GM18502 (cell line): ENCODE measurements at regions not wholly inside any gene's neighbourhood (a gene's known extent, or its start where the extent isn't known, plus 50 kb on each side); places are given as distances from the start of the nearest gene placed in this dataset.
"Not testable (repeated sequence)": the region's sequence is repeated elsewhere in the genome, so short reads cannot be mapped to it uniquely, and the experiment has no call there.

Experiments used
- ATAC-seq: cut with Tn5 transposase; IDR thresholded peaks from one replicate; pipeline ENCODE4 v1.9.1; 2021; ENCODE audit warnings: mild to moderate bottlenecking; ENCODE audit not compliant: unreplicated experiment, poor library complexity

- no peak for ATAC-seq
Measured at GRCh38 chr5:85357309-85357708, 972.6 kb upstream of the EDIL3 start.

GRCh38 chr5:85375525-85375924 lies 990.8 kb upstream of the EDIL3 start:
- ATAC-seq = no peak

- ATAC-seq = no peak
Measured at GRCh38 chr5:85388770-85389169, 1004.1 kb upstream of the EDIL3 start.

- not testable (repeated sequence) for ATAC-seq
Measured at GRCh38 chr5:85392309-85392708, 1007.6 kb upstream of the EDIL3 start.

DNA sequence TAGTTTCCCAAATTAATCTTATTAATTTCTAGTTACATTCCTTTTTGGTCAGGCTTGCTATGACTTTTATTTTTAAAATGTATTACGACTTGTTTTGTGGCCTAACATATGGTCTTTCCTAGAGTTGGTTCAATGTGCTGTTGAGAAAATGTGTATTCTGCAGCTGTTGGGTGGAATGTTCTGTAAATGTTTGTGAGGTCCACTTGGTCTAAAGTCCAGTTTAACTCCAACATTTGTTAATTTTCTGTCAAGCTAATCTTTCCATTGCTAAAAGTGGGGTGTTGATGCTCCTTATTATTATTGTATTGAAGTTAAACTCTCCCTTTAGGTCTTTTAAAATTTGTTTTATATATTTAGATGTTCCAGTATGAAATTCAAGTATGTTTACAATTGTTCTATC lies 1010.8 kb upstream of the EDIL3 start:
- no peak for ATAC-seq

DNA sequence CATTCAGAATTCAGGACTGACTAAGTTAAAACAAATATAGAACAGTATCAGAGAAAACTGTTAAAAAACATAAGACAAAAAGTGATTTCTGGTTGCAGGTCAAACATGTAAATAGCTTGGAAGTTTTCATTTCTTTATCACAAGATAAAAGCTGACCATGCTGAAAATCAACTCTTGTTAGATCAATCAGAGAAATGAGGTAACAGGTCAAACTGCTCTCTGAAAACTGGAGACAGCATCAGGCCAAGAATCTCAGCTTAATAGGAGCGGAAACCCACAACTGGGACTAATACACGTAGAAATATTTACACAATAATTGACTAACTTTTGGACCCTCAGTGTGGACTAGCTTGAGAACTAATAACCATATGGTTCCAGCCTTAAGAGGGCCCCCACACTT lies 1012.8 kb upstream of the EDIL3 start:
- no peak for ATAC-seq

DNA sequence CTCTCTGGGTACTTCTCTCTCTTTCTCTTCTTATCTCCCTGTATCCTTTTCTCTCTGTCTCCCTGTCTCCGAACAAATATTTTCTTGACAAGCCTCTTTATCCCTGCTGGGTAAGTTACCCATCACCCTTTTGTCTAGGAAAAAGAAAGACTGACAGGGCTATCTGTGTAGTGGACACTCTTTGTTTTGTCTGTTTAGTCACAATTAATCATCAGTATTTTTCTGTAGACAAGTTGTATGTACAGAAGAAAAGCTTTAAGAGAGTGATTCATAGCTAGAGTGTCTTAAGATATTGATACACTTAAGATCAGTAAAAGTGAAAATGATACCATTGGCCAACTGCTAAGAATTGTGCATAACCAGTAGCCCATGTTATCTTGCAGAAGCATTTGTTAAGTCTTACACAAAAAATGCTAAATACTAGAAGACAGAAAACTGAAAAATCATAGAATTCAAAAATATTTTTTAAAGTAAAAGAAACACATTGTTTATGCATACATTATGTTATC lies 1043.8 kb upstream of the EDIL3 start:
- ATAC-seq = no peak

DNA sequence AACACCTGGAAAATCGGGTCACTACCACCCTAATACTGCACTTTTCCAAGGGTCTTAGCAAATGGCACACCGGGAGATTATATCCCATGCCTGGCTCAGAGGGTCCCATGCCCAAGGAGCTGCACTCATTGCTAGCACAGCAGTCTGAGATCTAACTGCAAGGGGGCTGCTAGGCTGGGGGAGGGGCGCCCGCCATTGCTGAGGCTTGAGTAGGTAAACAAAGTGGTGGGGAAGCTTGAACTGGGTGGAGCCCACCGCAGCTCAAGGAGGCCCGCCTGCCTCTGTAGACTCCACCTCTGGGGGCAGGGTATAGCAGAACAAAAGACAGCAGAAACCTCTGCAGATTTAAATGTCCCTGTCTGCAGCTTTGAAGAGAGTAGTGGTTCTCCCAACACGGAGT lies 1047.0 kb upstream of the EDIL3 start:
- ATAC-seq = not testable (repeated sequence)

DNA sequence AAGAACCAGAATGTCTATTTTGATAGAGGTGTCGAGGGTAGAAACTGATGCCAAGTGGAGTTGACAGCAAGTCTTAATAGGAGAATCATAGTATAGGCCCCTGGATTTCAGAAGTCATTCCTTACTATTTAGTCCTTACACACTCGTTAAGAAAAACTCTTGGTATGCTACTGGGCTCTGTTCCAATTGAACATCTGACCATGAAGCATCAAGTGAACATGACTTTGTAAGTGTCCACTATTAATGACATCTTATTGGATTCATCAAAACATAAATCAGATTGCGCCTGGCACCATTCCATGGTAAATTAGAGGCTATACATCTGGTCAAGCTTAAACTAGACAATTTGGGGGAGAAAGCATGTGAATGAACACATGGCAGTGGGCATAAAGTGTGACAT lies 1056.5 kb upstream of the EDIL3 start:
- no peak for ATAC-seq

- ATAC-seq = no peak
Measured at GRCh38 chr5:85441853-85442252, 1057.2 kb upstream of the EDIL3 start.

DNA sequence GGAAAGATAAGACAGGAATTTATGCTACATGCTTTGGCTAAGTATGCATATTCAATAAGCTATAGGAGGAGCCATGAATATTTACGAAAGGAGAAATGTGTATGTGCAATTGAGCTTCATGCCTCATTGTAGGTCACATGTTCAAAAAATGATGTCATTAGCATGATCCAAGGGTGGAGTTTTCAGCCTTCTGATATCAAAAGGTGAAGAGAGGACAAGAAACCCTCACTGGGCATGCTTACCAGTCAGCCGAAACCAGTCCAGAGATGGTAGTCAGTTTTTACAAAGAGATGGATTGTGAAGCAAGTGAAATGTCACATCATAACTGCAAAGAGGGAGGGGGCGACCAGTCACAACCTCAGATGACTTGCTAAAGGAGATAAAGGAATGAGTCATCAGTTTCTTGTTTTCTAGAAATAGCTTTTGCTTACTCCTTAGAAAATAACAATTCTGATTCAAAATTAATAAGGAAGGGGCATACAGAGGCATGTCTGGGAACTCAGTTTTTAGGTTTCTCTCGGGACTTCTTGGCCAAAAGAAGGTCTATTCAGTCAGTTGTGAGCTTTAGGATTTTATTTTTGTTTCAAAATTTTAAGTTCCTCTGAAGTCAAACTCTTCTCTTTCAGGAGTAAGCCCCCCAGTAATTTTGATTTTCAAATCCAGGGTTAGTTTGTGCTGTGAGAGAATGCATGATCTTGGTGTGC lies 1067.8 kb upstream of the EDIL3 start:
- no peak for ATAC-seq

DNA sequence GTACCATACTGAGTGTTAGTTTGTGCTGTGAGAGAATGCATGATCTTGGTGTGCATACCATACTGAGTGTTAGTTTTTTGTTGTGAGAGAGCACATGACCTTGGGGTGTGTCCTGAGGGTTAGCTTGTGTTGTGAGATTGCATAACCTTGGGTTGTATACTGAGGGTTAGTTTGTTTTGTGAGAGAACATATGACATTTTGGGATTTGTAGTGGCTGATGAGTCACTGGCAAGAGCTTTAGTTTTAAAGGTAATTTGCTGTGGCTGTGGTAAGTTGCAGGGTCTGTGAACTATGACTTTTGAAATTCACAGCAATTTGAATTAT lies 1068.3 kb upstream of the EDIL3 start:
- ATAC-seq = no peak

- no peak for ATAC-seq
Measured at GRCh38 chr5:85458319-85458718, 1073.6 kb upstream of the EDIL3 start.

DNA sequence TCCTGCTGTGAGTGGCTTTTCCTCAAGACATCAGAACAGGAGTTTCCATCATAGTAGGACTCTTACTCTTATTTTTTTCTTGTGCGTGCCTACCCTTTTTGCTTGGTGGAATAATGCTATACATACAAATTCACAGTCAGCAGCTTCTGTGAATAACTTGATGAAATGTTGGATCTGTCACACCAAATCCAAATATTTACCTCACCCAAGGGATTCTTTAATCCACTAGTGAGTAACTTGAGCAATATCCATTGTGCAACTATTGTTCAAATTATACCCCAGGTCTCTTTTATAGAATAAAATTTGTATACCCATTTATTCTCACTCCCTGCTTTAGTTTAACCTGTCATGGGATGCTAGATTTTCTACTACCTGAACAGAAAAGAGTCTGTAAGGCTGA lies 1078.3 kb upstream of the EDIL3 start:
- no peak for ATAC-seq

GRCh38 chr5:85466423-85466822 lies 1081.7 kb upstream of the EDIL3 start:
- ATAC-seq = no peak

- ATAC-seq = no peak
Measured at GRCh38 chr5:85472749-85473148, 1088.1 kb upstream of the EDIL3 start.

DNA sequence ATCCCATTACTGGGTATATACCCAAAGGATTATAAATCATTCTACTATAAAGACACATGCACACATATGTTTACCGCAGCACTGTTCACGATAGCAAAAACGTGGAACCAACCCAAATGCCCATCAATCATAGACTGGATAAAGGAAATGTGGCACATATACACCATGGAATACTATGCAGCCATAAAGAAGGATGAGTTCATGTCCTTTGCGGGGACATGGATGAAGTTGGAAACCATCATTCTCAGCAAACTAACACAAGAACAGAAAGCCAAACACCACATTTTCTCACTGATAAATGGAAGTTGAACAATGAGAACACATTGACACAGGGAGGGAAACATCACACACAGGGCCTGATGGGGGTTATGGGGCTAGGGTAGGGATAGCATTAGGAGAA lies 1090.5 kb upstream of the EDIL3 start:
- ATAC-seq = not testable (repeated sequence)

GRCh38 chr5:85476617-85477016 lies 1091.9 kb upstream of the EDIL3 start:
- no peak for ATAC-seq

DNA sequence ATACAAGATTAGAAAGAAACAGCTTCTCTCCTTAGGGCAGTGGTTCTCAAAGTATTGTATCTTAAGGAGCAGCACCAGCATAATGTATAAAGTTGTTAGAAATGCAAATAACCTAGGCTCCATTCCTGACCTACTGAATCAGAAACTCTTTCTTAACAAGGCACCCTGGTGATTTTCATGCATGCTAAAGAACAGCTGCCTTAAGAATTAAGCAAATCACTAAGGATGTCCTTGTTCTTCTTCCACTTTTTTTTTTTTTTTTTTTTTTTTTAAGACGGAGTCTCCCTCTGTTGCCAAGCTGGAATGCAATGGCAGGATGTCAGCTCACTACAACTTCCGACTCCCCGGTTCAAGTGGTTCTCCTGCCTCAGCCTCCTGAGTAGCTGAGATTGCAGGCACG lies 1095.2 kb upstream of the EDIL3 start:
- ATAC-seq = no peak

DNA sequence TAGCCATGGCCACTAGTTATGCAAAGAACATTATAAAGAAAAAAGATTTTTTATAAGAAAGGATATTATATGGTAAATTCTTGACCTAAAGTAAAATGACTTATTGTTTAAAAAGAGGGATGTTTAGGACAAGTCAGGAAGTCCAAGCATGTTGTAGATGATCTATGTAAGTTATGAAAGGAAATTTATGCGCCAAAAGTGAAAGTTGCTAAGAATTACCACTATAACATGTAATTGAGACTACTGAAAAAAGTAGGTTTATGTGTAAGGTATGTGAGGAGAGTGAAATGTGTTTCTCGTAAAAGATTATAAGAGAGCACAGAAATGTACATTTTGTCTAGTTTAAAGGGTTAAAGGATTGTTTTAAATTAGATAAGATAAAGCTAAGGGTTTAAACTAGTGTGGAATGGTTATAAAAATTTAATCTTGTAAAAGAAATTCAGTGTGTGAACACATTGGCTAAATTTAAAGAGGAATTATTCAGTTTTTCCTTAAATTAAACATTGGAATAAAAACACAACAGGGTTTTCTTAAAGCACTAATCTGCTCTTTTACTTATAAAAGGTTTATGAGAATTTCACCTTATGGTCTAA lies 1100.4 kb upstream of the EDIL3 start:
- no peak for ATAC-seq

- no peak for ATAC-seq
Measured at GRCh38 chr5:85488295-85488694, 1103.6 kb upstream of the EDIL3 start.

GRCh38 chr5:85500869-85501268 lies 1116.2 kb upstream of the EDIL3 start:
- no peak for ATAC-seq
